ENCODE measurements at regions not wholly inside any gene's neighbourhood (a gene's known extent, or its start where the extent isn't known, plus 50 kb on each side); places are given as distances from the start of the nearest gene placed in this dataset.
"Not testable (repeated sequence)": the region's sequence is repeated elsewhere in the genome, so short reads cannot be mapped to it uniquely, and the experiment has no call there.

GRCh38 chr9:115404311-115404710 is 286.4 kb upstream of the TNC start:
- no peak for DNase-seq

- DNase-seq = no peak
Observed at GRCh38 chr9:115411516-115411915, 293.6 kb upstream of the TNC start.

- no peak for DNase-seq
Observed at GRCh38 chr9:115411993-115412452, 294.1 kb upstream of the TNC start.

GRCh38 chr9:115412656-115413055 is 294.7 kb upstream of the TNC start:
- DNase-seq = no peak

- no peak for DNase-seq
Observed at GRCh38 chr9:115413304-115413703, 295.3 kb upstream of the TNC start.

- DNase-seq = no peak
Observed at GRCh38 chr9:115413766-115414382, 295.9 kb upstream of the TNC start.

- no peak for DNase-seq
Observed at GRCh38 chr9:115414561-115414960, 296.6 kb upstream of the TNC start.

GRCh38 chr9:115415450-115415849 is 297.5 kb upstream of the TNC start:
- DNase-seq = no peak

GRCh38 chr9:115416299-115416698 is 298.3 kb upstream of the TNC start:
- DNase-seq = no peak

GRCh38 chr9:115418181-115418580 is 300.2 kb upstream of the TNC start:
- DNase-seq = not testable (repeated sequence)

- no peak for DNase-seq
Observed at GRCh38 chr9:115422932-115423440, 305.0 kb upstream of the TNC start.

GRCh38 chr9:115423646-115424045 is 305.7 kb upstream of the TNC start:
- no peak for DNase-seq

- DNase-seq = no peak
Observed at GRCh38 chr9:115425601-115426000, 307.6 kb upstream of the TNC start.

GRCh38 chr9:115437418-115437817 is 319.5 kb upstream of the TNC start:
- no peak for DNase-seq

- DNase-seq = no peak
Observed at GRCh38 chr9:115439641-115440040, 321.7 kb upstream of the TNC start.

- DNase-seq = no peak
Observed at GRCh38 chr9:115442054-115442453, 324.1 kb upstream of the TNC start.

GRCh38 chr9:115443890-115444289 is 325.9 kb upstream of the TNC start:
- DNase-seq = no peak

GRCh38 chr9:115444959-115445358 is 327.0 kb upstream of the TNC start:
- no peak for DNase-seq

GRCh38 chr9:115445655-115446054 is 327.7 kb upstream of the TNC start:
- DNase-seq = no peak

- no peak for DNase-seq
Observed at GRCh38 chr9:115456515-115456914, 338.6 kb upstream of the TNC start.

GRCh38 chr9:115461280-115461679 is 343.3 kb upstream of the TNC start:
- DNase-seq = no peak

- DNase-seq = no peak
Observed at GRCh38 chr9:115462623-115463022, 344.7 kb upstream of the TNC start.

- DNase-seq = no peak
Observed at GRCh38 chr9:115466756-115467155, 348.8 kb upstream of the TNC start.

GRCh38 chr9:115469841-115470240 is 351.9 kb upstream of the TNC start:
- no peak for DNase-seq

- DNase-seq = not testable (repeated sequence)
Observed at GRCh38 chr9:115473032-115473431, 355.1 kb upstream of the TNC start.

Data from occipital lobe (tissue), 1 donor.